ENCODE measurements at regions not wholly inside any gene's neighbourhood (a gene's known extent, or its start where the extent isn't known, plus 50 kb on each side); places are given as distances from the start of the nearest gene placed in this dataset.
A peak's percentile ranks its signal among the peaks of the same experiment; 100 is the strongest.
"Not testable (repeated sequence)": the region's sequence is repeated elsewhere in the genome, so short reads cannot be mapped to it uniquely, and the experiment has no call there.

- DNase-seq (ENCODE audit: low spot score) (no peak), ATAC-seq (no peak)
- H3K4me3 Mint-ChIP-seq: no peak overlapping the region
- H3K36me3 Mint-ChIP-seq: no peaks in the 10 kb centered on the region
- H3K4me1 Mint-ChIP-seq (ENCODE audit: low read depth in 2 of 2): no peaks in the 10 kb centered on the region
- H3K9me3 Mint-ChIP-seq: peaks cover 16% of the 10 kb centered on the region
- H3K27ac Mint-ChIP-seq: no peak overlapping the region
- peaks cover 0 to 6% of the 10 kb centered on the region in 2 donors for H3K27me3 Mint-ChIP-seq
These were observed 136.1 kb upstream of the FANCL start for GRCh38 chr2:58377181-58377580.

GRCh38 chr2:58376592-58376991, 135.5 kb upstream of the FANCL start:
- ATAC-seq (no peak), DNase-seq (ENCODE audit: low spot score) (no peak)
- H3K27me3 Mint-ChIP-seq: peaks cover 0 to 6% of the 10 kb centered on the region in 2 donors
- H3K36me3 Mint-ChIP-seq: no peaks in the 10 kb centered on the region
- no peaks in the 10 kb centered on the region for H3K4me1 Mint-ChIP-seq (ENCODE audit: low read depth in 2 of 2)
- H3K9me3 Mint-ChIP-seq: peaks cover 16% of the 10 kb centered on the region
- no peak overlapping the region for H3K27ac Mint-ChIP-seq
- no peak overlapping the region for H3K4me3 Mint-ChIP-seq

GRCh38 chr2:58369594-58369993, 128.5 kb upstream of the FANCL start:
- Mint-ChIP-seq H3K27ac (no peak overlapping the region), H3K27me3 (no peaks in the 10 kb centered on the region), H3K36me3 (no peaks in the 10 kb centered on the region), H3K4me3 (no peak overlapping the region), H3K4me1 (ENCODE audit: low read depth in 2 of 2) (no peaks in the 10 kb centered on the region), H3K9me3 (peaks cover 12% of the 10 kb centered on the region)
- DNase-seq (ENCODE audit: low spot score) (no peak), ATAC-seq (no peak)

- no peak for DNase-seq (ENCODE audit: low spot score)
- Mint-ChIP-seq H3K36me3 (no peaks in the 10 kb centered on the region), H3K27me3 (peaks cover 0 to 4% of the 10 kb centered on the region in 2 donors), H3K9me3 (no peaks in the 10 kb centered on the region), H3K4me1 (ENCODE audit: low read depth in 2 of 2) (no peaks in the 10 kb centered on the region), H3K4me3 (no peak overlapping the region), H3K27ac (no peak overlapping the region)
- no peak for ATAC-seq
These were observed 123.0 kb upstream of the FANCL start for GRCh38 chr2:58364098-58364497.

GRCh38 chr2:58358026-58358425, 116.9 kb upstream of the FANCL start:
- Mint-ChIP-seq H3K36me3 (no peaks in the 10 kb centered on the region), H3K4me1 (ENCODE audit: low read depth in 2 of 2) (no peaks in the 10 kb centered on the region), H3K9me3 (no peaks in the 10 kb centered on the region), H3K27ac (no peak overlapping the region), H3K27me3 (peaks cover 4 to 10% of the 10 kb centered on the region in 2 donors), H3K4me3 (no peak overlapping the region)
- ATAC-seq: no peak
- no peak for DNase-seq (ENCODE audit: low spot score)

- Mint-ChIP-seq H3K27ac (no peak overlapping the region), H3K4me1 (ENCODE audit: low read depth in 2 of 2) (no peaks in the 10 kb centered on the region), H3K4me3 (no peak overlapping the region), H3K27me3 (peaks cover 4 to 10% of the 10 kb centered on the region in 2 donors), H3K9me3 (no peaks in the 10 kb centered on the region), H3K36me3 (no peaks in the 10 kb centered on the region)
- DNase-seq (ENCODE audit: low spot score) (no peak), ATAC-seq (no peak)
These were observed 116.4 kb upstream of the FANCL start for GRCh38 chr2:58357521-58357920.

GRCh38 chr2:58354230-58354629, 113.1 kb upstream of the FANCL start:
- H3K36me3 Mint-ChIP-seq: no peaks in the 10 kb centered on the region
- H3K27ac Mint-ChIP-seq: no peak overlapping the region
- H3K9me3 Mint-ChIP-seq: peaks cover 2% of the 10 kb centered on the region
- H3K4me1 Mint-ChIP-seq (ENCODE audit: low read depth in 2 of 2): no peaks in the 10 kb centered on the region
- DNase-seq (ENCODE audit: low spot score): no peak
- H3K27me3 Mint-ChIP-seq: peaks cover 3 to 17% of the 10 kb centered on the region in 2 donors
- H3K4me3 Mint-ChIP-seq: no peak overlapping the region
- no peak for ATAC-seq

- H3K4me3 Mint-ChIP-seq: no peak overlapping the region
- peaks cover 5% of the 10 kb centered on the region for H3K9me3 Mint-ChIP-seq
- ATAC-seq: peak; percentile 43 to 62
- no peaks in the 10 kb centered on the region for H3K36me3 Mint-ChIP-seq
- no peak for DNase-seq (ENCODE audit: low spot score)
- no peaks in the 10 kb centered on the region for H3K4me1 Mint-ChIP-seq (ENCODE audit: low read depth in 2 of 2)
- peaks cover 3 to 7% of the 10 kb centered on the region in 2 donors for H3K27me3 Mint-ChIP-seq
- no peak overlapping the region for H3K27ac Mint-ChIP-seq
These were observed 109.4 kb upstream of the FANCL start for GRCh38 chr2:58350484-58350883.

GRCh38 chr2:58347810-58348209, 106.7 kb upstream of the FANCL start:
- H3K27ac Mint-ChIP-seq: no peak overlapping the region
- no peak for DNase-seq (ENCODE audit: low spot score)
- peaks cover 7% of the 10 kb centered on the region for H3K9me3 Mint-ChIP-seq
- H3K4me1 Mint-ChIP-seq (ENCODE audit: low read depth in 2 of 2): no peaks in the 10 kb centered on the region
- H3K36me3 Mint-ChIP-seq: no peaks in the 10 kb centered on the region
- peaks cover 3 to 12% of the 10 kb centered on the region in 2 donors for H3K27me3 Mint-ChIP-seq
- H3K4me3 Mint-ChIP-seq: no peak overlapping the region
- ATAC-seq: no peak

GRCh38 chr2:58341047-58341446, 99.9 kb upstream of the FANCL start:
- ATAC-seq (peak; percentile 27 to 43), DNase-seq (ENCODE audit: low spot score) (no peak)
- H3K27ac Mint-ChIP-seq: no peak overlapping the region
- no peaks in the 10 kb centered on the region for H3K4me1 Mint-ChIP-seq (ENCODE audit: low read depth in 2 of 2)
- H3K36me3 Mint-ChIP-seq: peaks cover 7% of the 10 kb centered on the region
- H3K9me3 Mint-ChIP-seq: peaks cover 13% of the 10 kb centered on the region
- no peak overlapping the region for H3K4me3 Mint-ChIP-seq
- H3K27me3 Mint-ChIP-seq: peaks cover 0 to 6% of the 10 kb centered on the region in 2 donors

GRCh38 chr2:58339548-58340243, 98.6 kb upstream of the FANCL start:
- H3K27ac Mint-ChIP-seq: no peak overlapping the region
- no peaks in the 10 kb centered on the region for H3K4me1 Mint-ChIP-seq (ENCODE audit: low read depth in 2 of 2)
- no peak overlapping the region for H3K4me3 Mint-ChIP-seq
- ATAC-seq: no peak
- peaks cover 0 to 6% of the 10 kb centered on the region in 2 donors for H3K27me3 Mint-ChIP-seq
- H3K9me3 Mint-ChIP-seq: peaks cover 18% of the 10 kb centered on the region
- DNase-seq (ENCODE audit: low spot score): no peak
- peaks cover 7% of the 10 kb centered on the region for H3K36me3 Mint-ChIP-seq

GRCh38 chr2:58336416-58336815, 95.3 kb upstream of the FANCL start:
- peaks cover 7% of the 10 kb centered on the region for H3K9me3 Mint-ChIP-seq
- no peaks in the 10 kb centered on the region for H3K4me1 Mint-ChIP-seq (ENCODE audit: low read depth in 2 of 2)
- ATAC-seq (no peak), DNase-seq (ENCODE audit: low spot score) (no peak)
- no peak overlapping the region for H3K4me3 Mint-ChIP-seq
- H3K27ac Mint-ChIP-seq: no peak overlapping the region
- no peaks in the 10 kb centered on the region for H3K27me3 Mint-ChIP-seq
- peaks cover under 1% of the 10 kb centered on the region for H3K36me3 Mint-ChIP-seq

- H3K9me3 Mint-ChIP-seq: peaks cover 5% of the 10 kb centered on the region
- H3K36me3 Mint-ChIP-seq: no peaks in the 10 kb centered on the region
- no peaks in the 10 kb centered on the region for H3K4me1 Mint-ChIP-seq (ENCODE audit: low read depth in 2 of 2)
- H3K27me3 Mint-ChIP-seq: no peaks in the 10 kb centered on the region
- H3K4me3 Mint-ChIP-seq: no peak overlapping the region
- ATAC-seq: no peak
- no peak for DNase-seq (ENCODE audit: low spot score)
- H3K27ac Mint-ChIP-seq: no peak overlapping the region
These were observed 93.3 kb upstream of the FANCL start for GRCh38 chr2:58334414-58334813.

- ATAC-seq, H3K9me3 Mint-ChIP-seq: not testable (repeated sequence)
These were observed 84.3 kb upstream of the FANCL start for GRCh38 chr2:58325296-58325895.

More at GRCh38 chr2:58325296-58325895, 84.3 kb upstream of the FANCL start:
- not testable (repeated sequence) for H3K27ac Mint-ChIP-seq; H3K4me1 Mint-ChIP-seq (ENCODE audit: low read depth in 2 of 2); H3K36me3 Mint-ChIP-seq; H3K4me3 Mint-ChIP-seq; H3K27me3 Mint-ChIP-seq; DNase-seq (ENCODE audit: low spot score)

All from natural killer cell treated with Interleukin-12 subunit alpha and Interleukin-12 subunit beta and Interleukin-15 and Interleukin-18, amount 100 ng/mL, for 72 hours (primary cell).